ENCODE measurements at regions not wholly inside any gene's neighbourhood (a gene's known extent, or its start where the extent isn't known, plus 50 kb on each side); places are given as distances from the start of the nearest gene placed in this dataset.

- Histone ChIP-seq H3K9ac (ENCODE audit: extremely low read depth, low read length, poor library complexity, severe bottlenecking) (no peak overlapping the region), H3K27ac (ENCODE audit: low read depth, low read length) (no peak overlapping the region), H3K4me3 (ENCODE audit: low read length) (no peak overlapping the region), H3K9me3 (ENCODE audit: control insufficient read depth, low read length) (peaks cover 6% of the 10 kb centered on the region), H3K27me3 (ENCODE audit: control insufficient read depth, insufficient read depth, low read length, poor library complexity, severe bottlenecking) (no peaks in the 10 kb centered on the region), H3K36me3 (ENCODE audit: control insufficient read depth, insufficient read depth, low read length) (no peaks in the 10 kb centered on the region), H3K4me1 (ENCODE audit: control insufficient read depth, insufficient read depth, low read length) (peaks cover 3% of the 10 kb centered on the region)
- H3K27ac Mint-ChIP-seq = no peak overlapping the region
- H3K4me1 Mint-ChIP-seq = peaks cover 12% of the 10 kb centered on the region
- no peak overlapping the region for H3K4me3 Mint-ChIP-seq
- TF ChIP-seq, protein P1, sequence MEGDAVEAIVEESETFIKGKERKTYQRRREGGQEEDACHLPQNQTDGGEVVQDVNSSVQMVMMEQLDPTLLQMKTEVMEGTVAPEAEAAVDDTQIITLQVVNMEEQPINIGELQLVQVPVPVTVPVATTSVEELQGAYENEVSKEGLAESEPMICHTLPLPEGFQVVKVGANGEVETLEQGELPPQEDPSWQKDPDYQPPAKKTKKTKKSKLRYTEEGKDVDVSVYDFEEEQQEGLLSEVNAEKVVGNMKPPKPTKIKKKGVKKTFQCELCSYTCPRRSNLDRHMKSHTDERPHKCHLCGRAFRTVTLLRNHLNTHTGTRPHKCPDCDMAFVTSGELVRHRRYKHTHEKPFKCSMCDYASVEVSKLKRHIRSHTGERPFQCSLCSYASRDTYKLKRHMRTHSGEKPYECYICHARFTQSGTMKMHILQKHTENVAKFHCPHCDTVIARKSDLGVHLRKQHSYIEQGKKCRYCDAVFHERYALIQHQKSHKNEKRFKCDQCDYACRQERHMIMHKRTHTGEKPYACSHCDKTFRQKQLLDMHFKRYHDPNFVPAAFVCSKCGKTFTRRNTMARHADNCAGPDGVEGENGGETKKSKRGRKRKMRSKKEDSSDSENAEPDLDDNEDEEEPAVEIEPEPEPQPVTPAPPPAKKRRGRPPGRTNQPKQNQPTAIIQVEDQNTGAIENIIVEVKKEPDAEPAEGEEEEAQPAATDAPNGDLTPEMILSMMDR (conservative IDR thresholded peaks at IDR 0.05) = no peak
- no peaks in the 10 kb centered on the region for H3K36me3 Mint-ChIP-seq (ENCODE audit: low read depth)
- H3K27me3 Mint-ChIP-seq (ENCODE audit: insufficient read depth) = no peaks in the 10 kb centered on the region
- peaks cover 3% of the 10 kb centered on the region for H3K9me3 Mint-ChIP-seq
- 81 to 90% methylated on average over 3 to 5 of the region's 5 CpGs for WGBS, 2 experiments (ENCODE audit: insufficient coverage in 1 of 2, insufficient read length in 1 of 2)
- no peak for DNase-seq
Observed at GRCh38 chr3:163632722-163633121, 1445.6 kb downstream of the SI start.

GRCh38 chr3:163626753-163627152, 1451.5 kb downstream of the SI start:
- peaks cover 4% of the 10 kb centered on the region for H3K4me1 Mint-ChIP-seq
- H3K27me3 ChIP-seq (ENCODE audit: control insufficient read depth, insufficient read depth, low read length, poor library complexity, severe bottlenecking) = no peaks in the 10 kb centered on the region
- H3K27ac ChIP-seq (ENCODE audit: low read depth, low read length) = no peak overlapping the region
- H3K4me1 ChIP-seq (ENCODE audit: control insufficient read depth, insufficient read depth, low read length) = no peaks in the 10 kb centered on the region
- no peak overlapping the region for H3K9ac ChIP-seq (ENCODE audit: extremely low read depth, low read length, poor library complexity, severe bottlenecking)
- 96 to 100% methylated on average over 3 of the region's 3 CpGs for WGBS, 2 experiments (ENCODE audit: insufficient coverage in 1 of 2, insufficient read length in 1 of 2)
- TF ChIP-seq, protein P1 (conservative IDR thresholded peaks at IDR 0.05) = no peak
- H3K36me3 ChIP-seq (ENCODE audit: control insufficient read depth, insufficient read depth, low read length) = no peaks in the 10 kb centered on the region
- DNase-seq = no peak
- no peak overlapping the region for H3K27ac Mint-ChIP-seq
- H3K4me3 ChIP-seq (ENCODE audit: low read length) = no peak overlapping the region
- no peaks in the 10 kb centered on the region for H3K36me3 Mint-ChIP-seq (ENCODE audit: low read depth)
- H3K9me3 ChIP-seq (ENCODE audit: control insufficient read depth, low read length) = no peaks in the 10 kb centered on the region
- H3K9me3 Mint-ChIP-seq = no peaks in the 10 kb centered on the region
- H3K4me3 Mint-ChIP-seq = no peak overlapping the region
- no peaks in the 10 kb centered on the region for H3K27me3 Mint-ChIP-seq (ENCODE audit: insufficient read depth)

DNA sequence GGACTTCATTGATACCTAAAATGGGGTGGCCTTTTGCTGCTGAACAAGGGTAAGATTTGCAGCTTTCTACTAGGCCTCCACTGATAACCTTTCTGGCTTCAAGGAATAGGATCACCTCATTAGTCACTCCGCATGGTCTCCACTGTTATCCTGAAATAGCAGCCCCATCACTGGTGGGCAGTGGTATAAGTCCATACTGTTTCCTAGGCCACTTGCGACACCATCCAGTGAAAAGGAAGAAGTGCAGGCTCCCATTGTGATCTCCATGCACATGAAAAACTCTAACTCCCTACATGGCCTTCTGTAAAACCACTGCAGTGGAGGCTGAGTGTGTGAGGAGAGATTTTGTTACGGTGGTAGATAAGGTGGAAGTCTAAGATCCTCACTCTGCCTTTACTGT, 1455.9 kb downstream of the SI start:
- H3K27ac Mint-ChIP-seq = no peak overlapping the region
- Histone ChIP-seq H3K9me3 (ENCODE audit: control insufficient read depth, low read length) (no peaks in the 10 kb centered on the region), H3K36me3 (ENCODE audit: control insufficient read depth, insufficient read depth, low read length) (no peaks in the 10 kb centered on the region), H3K27ac (ENCODE audit: low read depth, low read length) (no peak overlapping the region), H3K4me1 (ENCODE audit: control insufficient read depth, insufficient read depth, low read length) (no peaks in the 10 kb centered on the region), H3K9ac (ENCODE audit: extremely low read depth, low read length, poor library complexity, severe bottlenecking) (no peak overlapping the region), H3K27me3 (ENCODE audit: control insufficient read depth, insufficient read depth, low read length, poor library complexity, severe bottlenecking) (no peaks in the 10 kb centered on the region), H3K4me3 (ENCODE audit: low read length) (no peak overlapping the region)
- H3K4me1 Mint-ChIP-seq = peaks cover 3% of the 10 kb centered on the region
- 58 to 60% methylated on average over 1 to 3 of the region's 3 CpGs for WGBS, 2 experiments (ENCODE audit: insufficient coverage in 1 of 2, insufficient read length in 1 of 2)
- H3K36me3 Mint-ChIP-seq (ENCODE audit: low read depth) = no peaks in the 10 kb centered on the region
- no peak overlapping the region for H3K4me3 Mint-ChIP-seq
- TF ChIP-seq, protein P1 (conservative IDR thresholded peaks at IDR 0.05) = peak; percentile 89
- no peaks in the 10 kb centered on the region for H3K9me3 Mint-ChIP-seq
- no peaks in the 10 kb centered on the region for H3K27me3 Mint-ChIP-seq (ENCODE audit: insufficient read depth)
- DNase-seq = peak; percentile 86
